ENCODE measurements at regions not wholly inside any gene's neighbourhood (a gene's known extent, or its start where the extent isn't known, plus 50 kb on each side); places are given as distances from the start of the nearest gene placed in this dataset.
A peak's percentile ranks its signal among the peaks of the same experiment; 100 is the strongest.
"Not testable (repeated sequence)": the region's sequence is repeated elsewhere in the genome, so short reads cannot be mapped to it uniquely, and the experiment has no call there.

GRCh38 chr12:107144441-107144840 lies 51.1 kb upstream of the CRY1 start:
- no peak for DNase-seq (ENCODE audit: low spot score)

DNA sequence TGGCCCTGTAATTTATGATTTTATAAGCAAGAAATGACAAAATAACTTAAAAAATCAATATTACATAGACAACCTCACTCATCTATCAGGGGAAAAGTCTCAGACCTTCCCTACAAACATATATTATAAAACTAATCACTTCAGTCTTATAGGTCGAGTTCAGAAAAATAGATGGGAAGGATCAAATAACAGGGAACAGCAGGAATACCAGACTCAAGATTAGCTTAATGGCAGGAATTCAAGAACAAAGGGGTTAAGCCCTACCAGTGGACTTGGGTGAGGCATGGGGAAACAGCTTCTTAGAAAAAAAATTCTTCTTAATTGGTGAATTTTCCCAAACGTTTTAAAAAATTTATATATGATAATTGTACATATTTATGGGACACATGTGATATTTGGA lies 51.6 kb upstream of the CRY1 start:
- no peak for DNase-seq (ENCODE audit: low spot score)

GRCh38 chr12:107145397-107145796 lies 52.0 kb upstream of the CRY1 start:
- no peak for DNase-seq (ENCODE audit: low spot score)

DNA sequence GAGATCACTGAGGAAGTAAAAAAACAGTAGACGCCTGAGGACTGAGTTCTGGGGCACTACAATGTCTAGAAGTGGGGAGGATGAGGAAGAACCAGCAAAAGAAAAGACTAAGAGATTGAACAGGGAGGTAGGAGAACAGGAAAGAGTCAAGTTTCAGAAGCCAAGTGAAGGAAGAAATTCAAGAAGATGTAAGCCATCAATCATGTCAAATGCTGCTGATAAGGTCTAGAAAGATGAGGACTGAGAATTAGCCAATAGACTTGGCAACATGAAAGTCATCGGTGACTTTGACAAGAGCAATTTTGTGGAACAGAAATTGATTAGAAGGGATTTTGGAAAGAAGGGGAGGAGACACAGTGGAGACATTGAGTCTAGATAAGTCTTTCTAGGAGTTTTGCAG lies 54.8 kb upstream of the CRY1 start:
- no peak for DNase-seq (ENCODE audit: low spot score)

GRCh38 chr12:107152315-107152714 lies 59.0 kb upstream of the CRY1 start:
- no peak for DNase-seq (ENCODE audit: low spot score)

- no peak for DNase-seq (ENCODE audit: low spot score)
These were observed 66.1 kb upstream of the CRY1 start for GRCh38 chr12:107159384-107159900.

DNA sequence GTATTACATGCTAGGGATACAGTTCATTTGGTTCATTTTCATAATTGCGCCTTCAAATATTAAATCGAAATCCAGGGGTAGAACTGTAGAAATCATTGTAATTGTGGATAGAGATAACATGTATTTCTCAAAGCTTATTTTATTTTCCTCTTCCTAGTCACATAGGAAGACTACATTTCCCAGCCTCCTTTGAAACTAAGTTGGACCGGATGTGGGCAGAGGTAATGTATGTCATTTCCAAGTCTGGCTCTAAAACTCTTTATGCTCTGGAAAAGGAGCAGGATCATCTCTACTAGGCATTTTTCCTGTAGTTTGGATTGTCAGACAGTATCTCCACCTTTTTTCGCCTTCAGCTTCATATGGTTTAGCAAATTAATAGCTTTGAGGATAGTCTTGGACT lies 70.1 kb upstream of the CRY1 start:
- DNase-seq (ENCODE audit: low spot score), result no peak

GRCh38 chr12:107164392-107164791 lies 71.0 kb upstream of the CRY1 start:
- no peak for DNase-seq (ENCODE audit: low spot score)

DNA sequence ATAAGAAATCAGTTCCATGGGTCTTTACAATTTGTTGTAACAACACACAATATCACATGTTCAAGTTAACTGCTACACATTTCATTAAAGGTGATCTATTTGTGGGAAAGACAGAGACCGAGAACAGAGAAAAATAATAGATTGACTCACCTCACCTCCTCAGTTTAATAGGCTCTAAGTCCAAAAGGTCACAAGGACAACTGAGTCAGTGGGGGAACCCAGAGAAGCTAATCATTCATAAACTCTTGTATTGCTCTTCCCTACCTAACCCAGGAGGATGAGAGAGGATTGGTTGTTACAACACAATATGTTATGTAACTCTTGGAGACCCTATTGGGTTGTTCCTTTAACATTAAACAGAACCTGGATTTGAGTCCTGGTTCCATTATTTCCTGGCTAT lies 72.2 kb upstream of the CRY1 start:
- DNase-seq (ENCODE audit: low spot score), result no peak

GRCh38 chr12:107167756-107168155 lies 74.4 kb upstream of the CRY1 start:
- no peak for DNase-seq (ENCODE audit: low spot score)

- no peak for DNase-seq (ENCODE audit: low spot score)
These were observed 75.9 kb upstream of the CRY1 start for GRCh38 chr12:107169200-107169599.

GRCh38 chr12:107178776-107179175 lies 85.4 kb upstream of the CRY1 start:
- DNase-seq (ENCODE audit: low spot score), result no peak

GRCh38 chr12:107179871-107180270 lies 86.5 kb upstream of the CRY1 start:
- no peak for DNase-seq (ENCODE audit: low spot score)

DNA sequence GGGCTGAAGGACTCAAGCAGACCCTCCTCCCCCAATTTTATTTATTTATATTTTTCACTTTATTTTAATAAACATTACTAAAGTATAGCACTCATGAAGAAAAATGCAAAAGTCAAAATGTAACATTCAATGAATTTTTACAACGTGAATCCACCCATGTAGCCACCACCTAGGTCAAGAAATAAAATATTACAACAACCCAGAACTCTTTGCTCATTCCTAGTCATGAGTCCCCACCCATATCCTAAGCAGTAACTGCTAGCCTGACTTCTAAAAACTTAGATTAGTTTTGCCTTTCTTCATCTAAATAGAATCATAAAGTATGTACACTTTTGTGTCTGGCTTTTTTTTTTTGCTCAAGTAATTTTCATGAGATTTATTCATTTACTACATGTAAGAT lies 86.9 kb upstream of the CRY1 start:
- DNase-seq (ENCODE audit: low spot score), result no peak

GRCh38 chr12:107184359-107184930 lies 91.1 kb upstream of the CRY1 start:
- no peak for DNase-seq (ENCODE audit: low spot score)

DNA sequence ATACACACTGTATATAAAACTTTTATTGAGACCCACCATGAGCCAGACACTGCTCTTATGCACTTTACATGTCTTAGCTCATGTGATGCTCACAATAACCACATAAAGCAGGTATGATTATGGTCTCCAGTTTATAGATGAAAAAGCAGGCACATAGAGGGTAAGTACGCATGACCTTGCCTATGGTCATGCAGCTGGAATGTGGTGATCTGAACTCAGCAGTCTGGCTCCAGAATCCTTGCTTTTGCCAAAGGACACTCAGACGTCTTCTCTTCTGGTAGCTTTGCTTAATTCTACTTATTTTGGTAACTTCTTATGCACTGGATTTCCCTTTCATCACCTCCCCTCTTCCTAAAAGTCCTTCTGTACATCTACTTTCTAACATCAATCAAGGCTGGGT lies 103.3 kb upstream of the CRY1 start:
- no peak for DNase-seq (ENCODE audit: low spot score)

GRCh38 chr12:107200394-107200793 lies 107.0 kb upstream of the CRY1 start:
- DNase-seq (ENCODE audit: low spot score), result no peak

DNA sequence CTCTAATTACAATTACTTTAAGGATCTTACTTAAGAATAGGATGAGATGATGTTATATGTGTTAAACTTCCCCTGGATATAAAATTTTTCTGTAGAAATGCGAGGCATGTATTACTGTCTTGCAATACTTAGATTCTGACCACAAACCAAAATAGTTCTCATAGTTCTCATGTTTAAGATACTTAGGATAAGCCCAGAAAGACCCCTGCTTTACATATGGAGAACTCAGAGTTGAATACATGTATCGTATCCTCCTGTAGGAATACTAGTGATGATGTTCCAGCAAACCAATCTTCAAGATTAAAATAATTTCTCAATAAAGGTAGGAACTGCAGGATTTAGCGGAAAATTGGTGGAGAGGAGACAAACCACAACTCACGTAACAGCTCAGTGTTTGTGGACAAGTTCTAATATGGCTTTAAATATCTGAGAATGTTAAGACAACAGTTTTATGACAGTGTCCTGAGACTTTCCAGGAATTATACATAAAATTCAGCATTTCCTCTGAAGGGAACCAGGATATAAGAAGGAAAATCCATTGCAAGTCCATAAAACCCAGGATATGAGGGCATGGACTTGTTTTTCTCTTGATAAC lies 114.7 kb upstream of the CRY1 start:
- DNase-seq (ENCODE audit: low spot score), result no peak

DNA sequence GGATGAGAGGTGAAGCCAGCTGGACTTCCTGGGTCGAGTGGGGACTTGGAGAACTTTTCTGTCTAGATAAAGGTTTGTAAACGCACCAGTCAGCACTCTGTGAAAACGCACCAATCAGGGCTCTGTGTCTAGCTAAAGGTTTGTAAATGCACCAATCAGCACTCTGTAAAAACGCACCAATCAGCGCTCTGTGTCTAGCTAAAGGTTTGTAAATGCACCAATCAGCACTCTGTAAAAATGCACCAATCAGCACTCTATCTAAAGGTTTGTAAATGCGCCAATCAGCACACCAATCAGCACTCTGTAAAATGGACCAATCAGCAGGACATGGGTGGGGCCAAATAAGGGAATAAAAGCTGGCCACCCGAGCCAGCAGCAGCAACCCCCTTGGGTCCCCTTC lies 116.4 kb upstream of the CRY1 start:
- not testable (repeated sequence) for DNase-seq (ENCODE audit: low spot score)

DNA sequence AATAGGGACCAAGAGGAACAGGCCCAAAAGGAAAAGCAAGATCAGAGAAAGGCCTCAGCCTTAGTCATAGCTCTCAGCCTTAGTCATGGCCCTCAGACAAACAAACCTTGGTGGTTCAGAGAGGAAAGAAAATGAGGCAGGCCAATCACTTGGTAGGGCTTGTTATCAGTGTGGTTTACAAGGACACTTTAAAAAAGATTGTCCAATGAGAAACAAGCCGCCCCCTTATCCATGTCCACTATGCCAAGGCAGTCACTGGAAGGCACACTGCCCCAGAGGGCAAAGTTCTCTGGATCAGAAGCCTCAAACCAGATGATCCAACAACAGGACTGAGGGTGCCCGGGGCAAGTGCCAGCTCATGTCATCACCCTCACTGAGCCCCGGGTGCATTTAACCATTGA lies 121.0 kb upstream of the CRY1 start:
- DNase-seq (ENCODE audit: low spot score), result peak; percentile 4

DNA sequence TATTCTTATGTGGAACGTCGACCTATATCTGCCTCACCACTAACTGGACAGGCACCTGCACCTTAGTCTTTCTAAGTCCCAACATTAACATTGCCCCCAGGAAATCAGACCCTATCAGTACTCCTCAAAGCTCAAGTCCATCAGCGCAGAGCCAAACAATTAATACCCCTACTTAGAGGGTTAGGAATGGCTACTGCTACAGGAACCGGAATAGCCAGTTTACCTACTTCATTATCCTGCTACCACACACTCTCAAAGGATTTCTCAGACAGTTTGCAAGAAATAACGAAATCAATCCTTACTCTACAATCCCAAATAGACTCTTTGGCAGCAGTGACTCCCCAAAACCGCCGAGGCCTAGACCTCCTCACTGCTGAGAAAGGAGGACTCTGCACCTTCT lies 123.1 kb upstream of the CRY1 start:
- DNase-seq (ENCODE audit: low spot score), result not testable (repeated sequence)

GRCh38 chr12:107219301-107219700 lies 126.0 kb upstream of the CRY1 start:
- DNase-seq (ENCODE audit: low spot score), result no peak

DNA sequence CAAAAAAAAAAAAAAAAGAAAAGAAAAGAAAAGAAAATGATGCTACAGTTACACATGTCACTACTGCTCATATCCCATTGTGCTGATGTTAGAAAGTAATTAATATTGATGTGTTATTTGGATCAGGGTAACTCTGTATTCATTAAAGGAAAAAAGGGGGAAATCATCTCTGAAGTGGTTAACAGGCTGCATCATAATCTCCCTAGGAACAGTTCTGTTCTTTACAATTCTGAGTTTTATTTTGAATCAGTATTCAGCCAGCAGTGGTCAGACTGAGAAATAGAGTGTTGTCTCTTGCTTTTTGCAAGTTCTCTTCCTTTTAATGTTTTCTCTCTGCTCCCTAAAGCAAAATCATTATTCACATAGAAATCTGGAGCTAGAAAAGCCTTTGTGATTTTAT lies 128.6 kb upstream of the CRY1 start:
- DNase-seq (ENCODE audit: low spot score), result no peak

GRCh38 chr12:107223821-107224220 lies 130.5 kb upstream of the CRY1 start:
- no peak for DNase-seq (ENCODE audit: low spot score)
